ENCODE measurements at regions not wholly inside any gene's neighbourhood (a gene's known extent, or its start where the extent isn't known, plus 50 kb on each side); places are given as distances from the start of the nearest gene placed in this dataset.
"Not testable (repeated sequence)": the region's sequence is repeated elsewhere in the genome, so short reads cannot be mapped to it uniquely, and the experiment has no call there.

- DNase-seq (ENCODE audit: low read depth in 2 of 2), result no peak
These were observed 225.6 kb upstream of the MOCS1 start for GRCh38 chr6:40159865-40160264.

DNA sequence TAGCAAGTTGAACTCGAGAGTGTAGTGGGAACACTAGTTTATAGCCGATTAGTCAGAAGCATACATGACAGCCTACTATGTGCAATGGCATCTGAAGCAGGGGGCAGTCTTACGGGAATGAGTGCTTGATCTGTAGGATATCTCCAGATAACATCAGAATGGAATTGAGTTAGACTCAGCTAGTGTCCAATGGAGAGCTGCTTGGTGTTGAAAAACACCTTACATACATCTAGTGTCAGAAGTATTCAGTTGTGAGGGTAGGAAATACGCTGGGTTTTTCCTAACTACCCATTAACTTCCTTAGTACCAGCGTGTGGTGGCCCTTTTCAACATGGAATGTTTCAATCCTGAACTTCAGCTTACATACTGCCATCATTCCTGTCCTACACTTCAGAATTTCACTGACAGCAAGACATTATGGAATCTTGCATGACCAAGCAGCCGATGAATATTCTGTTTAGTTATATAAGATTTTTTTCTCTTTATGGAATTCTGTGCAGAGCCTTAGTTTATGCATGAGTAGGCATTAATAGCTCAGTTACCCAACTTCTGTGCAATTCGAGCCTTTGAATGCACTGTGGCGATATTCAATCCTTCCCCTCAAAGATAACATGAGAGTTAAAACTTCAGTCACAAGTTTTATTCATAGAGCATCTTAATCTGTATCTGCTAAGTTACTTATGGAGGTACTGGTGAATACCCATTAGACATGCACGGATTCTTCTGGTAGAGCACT lies 218.6 kb upstream of the MOCS1 start:
- no peak for DNase-seq (ENCODE audit: low read depth in 2 of 2)

GRCh38 chr6:40152196-40152595 lies 217.9 kb upstream of the MOCS1 start:
- no peak for DNase-seq (ENCODE audit: low read depth in 2 of 2)

DNA sequence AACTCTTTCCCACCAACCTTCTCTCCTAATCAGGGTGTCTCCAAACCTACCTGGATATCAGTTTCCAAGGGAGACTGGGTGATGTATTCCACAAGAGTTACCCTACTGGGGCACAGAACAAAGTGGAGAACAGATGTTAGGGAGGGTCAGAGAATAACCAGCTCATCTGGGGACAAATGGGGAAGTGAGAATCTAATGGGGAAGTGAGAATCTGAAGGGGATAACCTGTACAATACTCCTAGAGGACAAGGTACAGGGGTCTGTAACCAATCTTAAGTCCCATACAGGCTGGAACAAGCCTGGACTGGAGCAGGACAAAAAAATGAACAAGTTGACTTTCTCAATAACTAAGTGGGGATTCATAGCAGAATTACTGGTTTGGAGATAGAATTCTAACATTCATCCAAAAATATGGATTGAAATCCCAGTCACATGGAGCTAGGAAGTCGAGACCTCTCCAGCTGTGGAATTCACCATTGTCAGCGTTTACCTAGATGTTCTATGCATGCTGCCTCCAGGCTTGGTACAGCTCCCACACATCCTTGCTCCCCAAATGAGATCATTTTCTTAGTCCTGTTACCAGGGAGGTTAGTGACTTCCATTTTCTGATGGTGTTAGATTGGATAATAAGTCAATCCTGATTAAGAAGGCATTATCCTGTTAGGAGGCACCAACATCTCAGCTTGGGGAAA lies 214.8 kb upstream of the MOCS1 start:
- DNase-seq (ENCODE audit: low read depth in 2 of 2), result no peak

- DNase-seq (ENCODE audit: low read depth in 2 of 2), result no peak
These were observed 212.6 kb upstream of the MOCS1 start for GRCh38 chr6:40146902-40147301.

DNA sequence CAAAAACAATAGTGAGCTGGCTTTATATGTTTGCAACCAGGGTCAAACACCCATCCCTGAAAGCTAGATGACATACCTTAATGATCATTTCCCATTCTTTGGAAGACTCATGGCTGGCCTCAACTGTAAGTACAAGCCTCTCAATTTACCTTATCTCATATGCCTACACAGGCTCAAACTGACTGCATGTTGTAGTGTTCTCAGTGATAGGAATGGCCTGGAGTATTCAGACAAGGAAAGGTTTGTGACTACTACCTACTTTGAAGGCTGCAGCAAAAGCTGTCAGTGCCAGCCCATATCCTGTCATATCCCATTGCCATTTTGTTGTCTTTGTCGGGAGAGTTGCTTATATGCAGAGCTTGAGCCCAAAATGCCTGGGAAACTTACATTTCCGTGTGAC lies 205.2 kb upstream of the MOCS1 start:
- DNase-seq (ENCODE audit: low read depth in 2 of 2), result no peak

DNA sequence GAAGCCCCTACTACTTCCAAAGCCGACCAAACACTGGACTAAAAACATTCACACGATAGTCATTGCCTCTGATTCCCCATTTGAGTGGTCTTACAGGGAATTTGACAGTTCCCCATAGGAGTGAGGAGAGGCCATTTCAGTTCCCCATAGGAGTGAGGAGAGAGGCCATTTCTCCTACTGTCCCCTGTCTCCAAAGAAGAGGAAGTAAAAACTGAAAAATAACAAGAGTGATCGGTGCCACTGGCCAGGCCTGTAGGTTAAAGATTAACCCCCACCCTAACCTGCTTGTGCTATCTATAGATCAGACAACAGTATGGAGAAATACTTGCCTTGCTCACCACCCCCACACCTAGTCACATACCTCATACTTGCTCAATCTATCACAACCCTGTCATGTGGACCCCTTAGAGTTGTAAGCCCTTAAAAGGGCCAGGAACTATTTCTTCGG lies 204.0 kb upstream of the MOCS1 start:
- DNase-seq (ENCODE audit: low read depth in 2 of 2), result no peak

DNA sequence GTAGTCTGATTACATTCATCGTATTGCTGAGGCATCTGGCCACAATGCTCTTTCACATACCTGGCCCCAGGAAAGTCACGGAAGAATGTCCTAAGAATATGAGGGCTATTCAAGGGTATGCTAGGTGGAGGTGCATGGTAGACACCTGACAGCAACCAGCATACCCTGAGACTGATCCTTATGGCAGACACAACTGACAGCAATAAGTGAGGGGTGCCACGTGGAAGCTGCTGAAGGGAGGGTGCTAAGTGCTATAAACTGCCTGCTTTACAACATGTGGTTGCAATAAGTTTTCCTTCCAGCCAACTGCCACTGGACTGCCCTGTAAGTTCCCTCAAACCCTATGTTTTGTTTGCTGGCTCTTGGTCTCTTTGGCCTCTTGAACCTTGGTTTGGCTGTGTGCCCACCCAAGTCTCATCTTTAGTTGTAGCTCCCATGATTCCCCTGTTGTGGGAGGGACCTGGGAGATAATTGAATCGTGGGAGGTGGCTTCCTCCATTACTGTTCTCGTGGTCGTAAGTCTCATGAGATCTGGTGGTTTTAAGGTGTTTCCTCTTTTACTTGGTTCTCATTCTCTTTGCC lies 201.3 kb upstream of the MOCS1 start:
- DNase-seq (ENCODE audit: low read depth in 2 of 2), result no peak

- not testable (repeated sequence) for DNase-seq (ENCODE audit: low read depth in 2 of 2)
These were observed 199.7 kb upstream of the MOCS1 start for GRCh38 chr6:40133981-40134380.

- no peak for DNase-seq (ENCODE audit: low read depth in 2 of 2)
These were observed 197.4 kb upstream of the MOCS1 start for GRCh38 chr6:40131675-40132074.

- DNase-seq (ENCODE audit: low read depth in 2 of 2), result no peak
These were observed 193.9 kb upstream of the MOCS1 start for GRCh38 chr6:40128127-40128526.

DNA sequence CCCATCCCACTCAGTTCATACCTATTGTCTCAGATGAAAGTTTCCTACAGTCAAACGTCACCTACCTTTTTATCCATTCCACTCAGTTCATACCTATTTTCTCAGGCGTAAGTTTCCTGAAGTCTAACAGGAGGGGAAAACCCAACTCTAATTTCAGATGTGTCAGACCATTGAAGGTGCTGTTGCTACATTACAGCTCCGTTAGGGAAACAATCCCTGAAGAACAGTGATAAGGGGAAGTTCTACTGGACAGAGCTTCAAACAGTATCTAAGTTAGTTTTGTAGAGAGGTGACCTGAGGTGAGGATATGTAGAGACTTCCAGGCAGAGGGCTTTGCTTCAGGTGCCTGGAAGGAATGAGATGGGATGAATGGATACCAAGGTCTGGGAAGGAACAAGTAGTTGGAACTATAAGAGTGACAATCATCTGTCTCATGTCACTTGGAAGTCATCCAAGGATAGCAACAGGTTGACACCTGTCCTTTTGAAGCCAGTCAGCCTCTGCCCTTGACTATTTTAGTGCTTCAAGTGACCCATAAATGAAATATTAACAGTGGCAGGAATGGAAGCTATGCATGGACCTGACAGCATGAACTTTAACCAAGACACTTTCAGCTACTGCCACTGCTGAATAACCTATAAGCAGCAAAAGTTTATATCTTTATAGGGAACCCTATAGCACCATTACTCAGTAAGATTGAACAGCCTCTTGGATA lies 191.6 kb upstream of the MOCS1 start:
- no peak for DNase-seq (ENCODE audit: low read depth in 2 of 2)

- DNase-seq (ENCODE audit: low read depth in 2 of 2), result no peak
These were observed 190.7 kb upstream of the MOCS1 start for GRCh38 chr6:40124924-40125323.

DNA sequence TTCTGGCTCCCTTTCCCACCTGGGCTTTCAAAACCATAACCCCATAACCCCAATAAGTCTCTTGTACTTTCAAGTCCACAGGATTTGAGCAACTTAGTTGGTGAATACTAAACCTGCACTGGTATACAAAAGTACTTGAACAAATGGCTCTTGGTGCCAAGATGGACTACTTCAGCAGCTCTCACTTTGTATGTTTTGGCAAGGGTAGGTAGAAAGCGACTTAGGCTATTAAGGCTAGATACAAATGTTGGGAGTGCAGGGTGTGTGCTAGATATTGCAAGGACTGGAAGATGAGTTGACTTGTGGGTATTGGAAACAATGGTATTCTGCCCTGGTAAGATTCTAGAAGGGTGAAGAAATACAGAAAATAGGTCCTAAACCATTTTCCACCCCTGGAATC lies 182.6 kb upstream of the MOCS1 start:
- DNase-seq (ENCODE audit: low read depth in 2 of 2), result no peak

GRCh38 chr6:40112350-40112749 lies 178.1 kb upstream of the MOCS1 start:
- no peak for DNase-seq (ENCODE audit: low read depth in 2 of 2)

GRCh38 chr6:40108736-40109135 lies 174.5 kb upstream of the MOCS1 start:
- no peak for DNase-seq (ENCODE audit: low read depth in 2 of 2)

DNA sequence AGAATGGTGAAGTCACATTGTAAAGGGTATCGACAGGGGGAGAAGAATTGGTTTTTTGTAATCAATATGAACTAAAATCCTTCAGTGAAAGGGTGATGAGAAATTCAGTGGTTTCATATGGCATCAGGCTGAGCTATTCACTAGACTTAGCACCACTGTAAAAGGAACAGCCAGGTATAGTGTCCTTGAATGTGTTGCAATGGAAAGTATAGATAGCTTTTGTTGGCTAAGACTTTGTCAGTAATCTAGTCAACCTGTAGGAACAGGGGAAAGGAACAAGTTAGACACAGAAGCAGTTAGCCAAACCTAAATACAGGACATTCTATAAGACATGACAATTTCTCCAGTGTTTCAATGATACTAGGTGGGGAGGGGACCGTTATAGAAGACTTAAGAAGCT lies 172.6 kb upstream of the MOCS1 start:
- DNase-seq (ENCODE audit: low read depth in 2 of 2), result no peak

GRCh38 chr6:40098774-40099173 lies 164.5 kb upstream of the MOCS1 start:
- DNase-seq (ENCODE audit: low read depth in 2 of 2), result no peak

DNA sequence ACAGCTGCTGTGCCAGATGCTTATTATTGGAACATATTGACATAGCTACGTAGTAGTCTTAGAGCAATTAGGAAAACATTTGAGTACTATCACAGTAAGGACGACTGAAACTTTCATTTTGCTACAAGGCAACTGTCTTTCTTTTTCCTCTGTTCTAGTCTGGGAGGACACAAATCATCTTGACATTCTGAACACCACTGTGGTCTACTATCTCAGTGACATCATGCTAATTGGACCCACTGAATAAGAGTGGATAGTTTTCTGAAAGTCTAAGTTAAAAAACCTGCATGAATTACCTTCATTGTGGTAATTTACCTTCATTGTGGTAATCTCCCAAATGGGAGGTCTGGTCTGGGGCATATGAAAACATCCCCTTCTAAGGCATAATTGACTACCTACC lies 163.3 kb upstream of the MOCS1 start:
- no peak for DNase-seq (ENCODE audit: low read depth in 2 of 2)

GRCh38 chr6:40083141-40083920 lies 149.1 kb upstream of the MOCS1 start:
- DNase-seq (ENCODE audit: low read depth in 2 of 2), result no peak

DNA sequence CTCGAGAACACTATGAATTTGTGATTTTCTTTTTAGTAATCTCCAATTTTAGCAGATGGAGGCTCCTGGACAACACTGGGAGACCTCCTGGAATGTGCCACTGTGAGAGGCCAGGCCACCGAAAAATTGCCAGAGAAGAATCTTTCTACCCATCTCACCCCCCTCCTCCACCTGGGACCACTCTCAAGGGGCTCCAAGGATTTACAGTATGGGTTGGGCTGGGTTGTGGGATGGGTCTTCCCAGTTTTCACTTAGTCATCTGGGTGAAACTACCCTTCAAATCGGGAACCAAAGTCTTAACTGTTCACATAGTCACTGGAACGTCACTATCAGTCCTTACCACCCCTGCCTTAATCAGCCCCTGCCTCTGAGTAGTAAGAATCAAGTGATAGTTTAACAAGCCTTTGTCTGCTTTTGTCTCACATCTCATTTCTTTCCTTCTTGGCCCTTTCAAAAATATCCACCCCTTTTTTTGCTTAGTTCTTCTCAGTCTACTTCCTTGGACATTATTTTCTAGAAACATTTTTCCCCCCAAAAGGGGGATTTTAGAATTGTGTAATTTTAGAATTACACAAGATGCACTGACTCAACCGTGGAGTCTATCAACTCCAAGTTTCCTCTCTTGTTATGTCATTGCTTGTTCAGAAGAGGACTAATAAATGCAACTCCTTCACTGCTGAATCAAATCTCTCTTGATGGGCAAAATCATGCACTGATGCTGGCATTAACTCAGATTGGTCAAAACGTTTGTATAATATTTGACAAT lies 148.2 kb upstream of the MOCS1 start:
- DNase-seq (ENCODE audit: low read depth in 2 of 2), result no peak

Measured in stimulated activated CD8-positive, alpha-beta memory T cell treated with anti-CD3 and anti-CD28 coated beads, Interleukin-2, amount 100 ng/mL, for 48 hours (primary cell).